HEK293 (cell line): ENCODE measurements at regions not wholly inside any gene's neighbourhood (a gene's known extent, or its start where the extent isn't known, plus 50 kb on each side); places are given as distances from the start of the nearest gene placed in this dataset.

ENCODE experiments used
- ZNF174 ChIP-seq: fragments of 450-650 bp; formaldehyde crosslinking; IDR thresholded peaks from 2 replicates; pipeline ENCODE4 v1.5.0; 2017; ENCODE audit warnings: missing biosample characterization, mild to moderate bottlenecking, missing genetic modification characterization
- ZNF302 ChIP-seq: fragments of 450-650 bp; formaldehyde crosslinking; IDR thresholded peaks from 2 replicates; pipeline ENCODE4 v1.5.1; 2016; ENCODE audit warnings: missing biosample characterization, missing genetic modification characterization, low read depth
- ZNF510 ChIP-seq: fragments of 450-650 bp; formaldehyde crosslinking; IDR thresholded peaks from 2 replicates; pipeline ENCODE4 v1.5.1; 2018; ENCODE audit warnings: mild to moderate bottlenecking, missing genetic modification characterization, missing biosample characterization; ENCODE audit not compliant: insufficient replicate concordance
- TF ChIP-seq, protein P1 (sequence below): fragments of 450-650 bp; formaldehyde crosslinking; IDR thresholded peaks from 2 replicates; pipeline ENCODE4 v1.5.1; 2016; ENCODE audit warnings: missing biosample characterization, missing genetic modification characterization
- TF ChIP-seq, protein P2 (sequence below): fragments of 450-650 bp; formaldehyde crosslinking; IDR thresholded peaks from 2 replicates; pipeline ENCODE4 v1.5.1; 2016; ENCODE audit warnings: missing biosample characterization, missing genetic modification characterization, borderline replicate concordance

DNA sequence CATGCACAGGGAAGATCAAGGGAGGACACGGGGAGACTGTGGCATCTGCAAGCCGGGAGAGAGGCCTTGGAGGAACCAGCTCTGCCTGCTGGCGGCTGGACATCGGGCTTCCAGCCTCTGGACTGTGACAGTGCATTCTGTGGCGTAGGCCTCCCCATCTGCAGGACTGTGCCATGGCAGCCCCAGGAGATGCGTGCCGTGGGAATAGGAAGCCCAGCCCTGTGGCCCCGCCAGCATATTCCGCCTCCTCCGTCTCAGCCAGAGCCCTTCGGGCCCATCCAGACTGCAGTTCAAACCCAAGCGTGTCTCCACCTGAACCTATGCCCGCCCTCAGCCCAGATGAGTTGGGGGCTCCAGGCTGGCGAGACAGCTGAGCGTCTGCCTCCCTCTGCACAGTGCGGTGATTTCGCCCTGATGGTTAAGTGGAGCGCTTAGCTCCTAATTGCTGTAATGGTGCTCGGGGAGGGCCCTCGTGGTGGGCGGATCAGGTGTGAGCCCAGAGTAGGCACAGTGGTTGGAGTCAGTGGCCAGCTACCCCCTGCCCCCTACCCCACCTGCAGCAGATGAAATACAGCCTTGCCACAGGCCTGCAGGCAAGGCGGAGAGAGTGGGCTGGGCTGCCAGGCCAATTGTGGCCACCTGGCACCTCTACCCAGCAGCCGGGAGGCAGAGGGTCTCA, 133.9 kb downstream of the HMX1 start:
- no peak for TF ChIP-seq ZNF174 (tag by site-specific recombination)
- TF ChIP-seq, protein P1, sequence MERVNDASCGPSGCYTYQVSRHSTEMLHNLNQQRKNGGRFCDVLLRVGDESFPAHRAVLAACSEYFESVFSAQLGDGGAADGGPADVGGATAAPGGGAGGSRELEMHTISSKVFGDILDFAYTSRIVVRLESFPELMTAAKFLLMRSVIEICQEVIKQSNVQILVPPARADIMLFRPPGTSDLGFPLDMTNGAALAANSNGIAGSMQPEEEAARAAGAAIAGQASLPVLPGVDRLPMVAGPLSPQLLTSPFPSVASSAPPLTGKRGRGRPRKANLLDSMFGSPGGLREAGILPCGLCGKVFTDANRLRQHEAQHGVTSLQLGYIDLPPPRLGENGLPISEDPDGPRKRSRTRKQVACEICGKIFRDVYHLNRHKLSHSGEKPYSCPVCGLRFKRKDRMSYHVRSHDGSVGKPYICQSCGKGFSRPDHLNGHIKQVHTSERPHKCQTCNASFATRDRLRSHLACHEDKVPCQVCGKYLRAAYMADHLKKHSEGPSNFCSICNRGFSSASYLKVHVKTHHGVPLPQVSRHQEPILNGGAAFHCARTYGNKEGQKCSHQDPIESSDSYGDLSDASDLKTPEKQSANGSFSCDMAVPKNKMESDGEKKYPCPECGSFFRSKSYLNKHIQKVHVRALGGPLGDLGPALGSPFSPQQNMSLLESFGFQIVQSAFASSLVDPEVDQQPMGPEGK (tag by site-specific recombination), result no peak
- TF ChIP-seq, protein P2, sequence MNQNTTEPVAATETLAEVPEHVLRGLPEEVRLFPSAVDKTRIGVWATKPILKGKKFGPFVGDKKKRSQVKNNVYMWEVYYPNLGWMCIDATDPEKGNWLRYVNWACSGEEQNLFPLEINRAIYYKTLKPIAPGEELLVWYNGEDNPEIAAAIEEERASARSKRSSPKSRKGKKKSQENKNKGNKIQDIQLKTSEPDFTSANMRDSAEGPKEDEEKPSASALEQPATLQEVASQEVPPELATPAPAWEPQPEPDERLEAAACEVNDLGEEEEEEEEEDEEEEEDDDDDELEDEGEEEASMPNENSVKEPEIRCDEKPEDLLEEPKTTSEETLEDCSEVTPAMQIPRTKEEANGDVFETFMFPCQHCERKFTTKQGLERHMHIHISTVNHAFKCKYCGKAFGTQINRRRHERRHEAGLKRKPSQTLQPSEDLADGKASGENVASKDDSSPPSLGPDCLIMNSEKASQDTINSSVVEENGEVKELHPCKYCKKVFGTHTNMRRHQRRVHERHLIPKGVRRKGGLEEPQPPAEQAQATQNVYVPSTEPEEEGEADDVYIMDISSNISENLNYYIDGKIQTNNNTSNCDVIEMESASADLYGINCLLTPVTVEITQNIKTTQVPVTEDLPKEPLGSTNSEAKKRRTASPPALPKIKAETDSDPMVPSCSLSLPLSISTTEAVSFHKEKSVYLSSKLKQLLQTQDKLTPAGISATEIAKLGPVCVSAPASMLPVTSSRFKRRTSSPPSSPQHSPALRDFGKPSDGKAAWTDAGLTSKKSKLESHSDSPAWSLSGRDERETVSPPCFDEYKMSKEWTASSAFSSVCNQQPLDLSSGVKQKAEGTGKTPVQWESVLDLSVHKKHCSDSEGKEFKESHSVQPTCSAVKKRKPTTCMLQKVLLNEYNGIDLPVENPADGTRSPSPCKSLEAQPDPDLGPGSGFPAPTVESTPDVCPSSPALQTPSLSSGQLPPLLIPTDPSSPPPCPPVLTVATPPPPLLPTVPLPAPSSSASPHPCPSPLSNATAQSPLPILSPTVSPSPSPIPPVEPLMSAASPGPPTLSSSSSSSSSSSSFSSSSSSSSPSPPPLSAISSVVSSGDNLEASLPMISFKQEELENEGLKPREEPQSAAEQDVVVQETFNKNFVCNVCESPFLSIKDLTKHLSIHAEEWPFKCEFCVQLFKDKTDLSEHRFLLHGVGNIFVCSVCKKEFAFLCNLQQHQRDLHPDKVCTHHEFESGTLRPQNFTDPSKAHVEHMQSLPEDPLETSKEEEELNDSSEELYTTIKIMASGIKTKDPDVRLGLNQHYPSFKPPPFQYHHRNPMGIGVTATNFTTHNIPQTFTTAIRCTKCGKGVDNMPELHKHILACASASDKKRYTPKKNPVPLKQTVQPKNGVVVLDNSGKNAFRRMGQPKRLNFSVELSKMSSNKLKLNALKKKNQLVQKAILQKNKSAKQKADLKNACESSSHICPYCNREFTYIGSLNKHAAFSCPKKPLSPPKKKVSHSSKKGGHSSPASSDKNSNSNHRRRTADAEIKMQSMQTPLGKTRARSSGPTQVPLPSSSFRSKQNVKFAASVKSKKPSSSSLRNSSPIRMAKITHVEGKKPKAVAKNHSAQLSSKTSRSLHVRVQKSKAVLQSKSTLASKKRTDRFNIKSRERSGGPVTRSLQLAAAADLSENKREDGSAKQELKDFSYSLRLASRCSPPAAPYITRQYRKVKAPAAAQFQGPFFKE (tag by site-specific recombination), result no peak
- TF ChIP-seq ZNF510 (tag by site-specific recombination), result no peak
- TF ChIP-seq ZNF302 (tag by site-specific recombination), result no peak
